SK-N-MC (cell line): ENCODE measurements at regions not wholly inside any gene's neighbourhood (a gene's known extent, or its start where the extent isn't known, plus 50 kb on each side); places are given as distances from the start of the nearest gene placed in this dataset.

ENCODE experiments used
- EZH2 ChIP-seq: fragments of 200-600 bp; sonication (generic); IDR thresholded peaks from one replicate; pipeline ENCODE4 v1.6.1; 2017; ENCODE audit warnings: antibody characterized with exemption
- POLR2AphosphoS5 ChIP-seq: IDR thresholded peaks from 2 replicates; pipeline ENCODE4 v1.6.1; 2012; ENCODE audit warnings: mild to moderate bottlenecking, low read depth, low read length, borderline replicate concordance

GRCh38 chr2:79432731-79433146 is 80.1 kb upstream of the CTNNA2 start:
- TF ChIP-seq POLR2AphosphoS5: no peak
- no peak for TF ChIP-seq EZH2
